ENCODE measurements at regions not wholly inside any gene's neighbourhood (a gene's known extent, or its start where the extent isn't known, plus 50 kb on each side); places are given as distances from the start of the nearest gene placed in this dataset.

DNA sequence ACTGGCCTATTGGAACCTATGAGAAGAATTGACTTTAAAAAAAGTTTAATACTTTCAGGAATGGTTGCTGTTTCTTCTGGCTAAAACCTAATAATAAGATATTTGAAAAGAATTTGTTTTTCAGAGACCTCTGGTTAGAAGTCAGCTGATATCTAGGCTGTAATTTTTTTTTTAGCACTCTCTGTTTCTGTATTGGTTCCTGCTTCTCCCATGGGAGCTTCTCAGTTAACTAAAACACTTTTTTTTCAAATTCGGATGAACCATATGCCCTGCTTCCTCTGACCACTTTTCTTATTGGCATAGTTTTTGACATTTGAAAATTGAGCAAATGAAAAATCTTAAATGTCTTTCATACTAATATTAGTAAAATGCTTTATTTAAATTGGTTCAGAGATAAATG lies 163.5 kb upstream of the SLC10A2 start:
- TF ChIP-seq, protein P1, sequence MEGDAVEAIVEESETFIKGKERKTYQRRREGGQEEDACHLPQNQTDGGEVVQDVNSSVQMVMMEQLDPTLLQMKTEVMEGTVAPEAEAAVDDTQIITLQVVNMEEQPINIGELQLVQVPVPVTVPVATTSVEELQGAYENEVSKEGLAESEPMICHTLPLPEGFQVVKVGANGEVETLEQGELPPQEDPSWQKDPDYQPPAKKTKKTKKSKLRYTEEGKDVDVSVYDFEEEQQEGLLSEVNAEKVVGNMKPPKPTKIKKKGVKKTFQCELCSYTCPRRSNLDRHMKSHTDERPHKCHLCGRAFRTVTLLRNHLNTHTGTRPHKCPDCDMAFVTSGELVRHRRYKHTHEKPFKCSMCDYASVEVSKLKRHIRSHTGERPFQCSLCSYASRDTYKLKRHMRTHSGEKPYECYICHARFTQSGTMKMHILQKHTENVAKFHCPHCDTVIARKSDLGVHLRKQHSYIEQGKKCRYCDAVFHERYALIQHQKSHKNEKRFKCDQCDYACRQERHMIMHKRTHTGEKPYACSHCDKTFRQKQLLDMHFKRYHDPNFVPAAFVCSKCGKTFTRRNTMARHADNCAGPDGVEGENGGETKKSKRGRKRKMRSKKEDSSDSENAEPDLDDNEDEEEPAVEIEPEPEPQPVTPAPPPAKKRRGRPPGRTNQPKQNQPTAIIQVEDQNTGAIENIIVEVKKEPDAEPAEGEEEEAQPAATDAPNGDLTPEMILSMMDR (IDR thresholded peaks at IDR 0.05) = no peak
- TF ChIP-seq POLR2A (IDR thresholded peaks at IDR 0.05) = no peak
